Heart left ventricle (tissue), 16 donors: ENCODE measurements at regions not wholly inside any gene's neighbourhood (a gene's known extent, or its start where the extent isn't known, plus 50 kb on each side); places are given as distances from the start of the nearest gene placed in this dataset.

Experiments used
- ATAC-seq, 4 donors: fragments of 200-7000 bp; cut with Tn5 transposase; one replicate each; pipeline ENCODE4 v1.9.1; 2020 to 2022; ENCODE audit warnings: moderate library complexity in 4 of 4, mild to moderate bottlenecking in 3 of 4, moderate number of reproducible peaks in 1 of 4
- DNase-seq, 5 donors: peaks; one replicate each; pipeline ENCODE4 v3.0.0-alpha.2; 2020
- H3K27ac ChIP-seq, 12 donors: fragments of 200-600 bp; sonication (generic) in 4 of 12; one replicate each; pipeline versions ENCODE4 v1.5.0 to v1.8.0; 2016 to 2022; ENCODE audit warnings: mild to moderate bottlenecking in 2 of 12
- H3K27me3 ChIP-seq, 9 donors: fragments of 200-600 bp; sonication (generic) in 2 of 9; one replicate each; pipeline versions ENCODE4 v1.5.1 to v1.8.0; 2016 to 2022; ENCODE audit warnings: mild to moderate bottlenecking in 3 of 9
- H3K36me3 ChIP-seq, 9 donors: fragments of 200-600 bp; sonication (generic) in 2 of 9; one replicate each; pipeline versions ENCODE4 v1.5.0 to v1.8.0; 2018 to 2022; ENCODE audit warnings: mild to moderate bottlenecking in 2 of 9
- H3K4me1 ChIP-seq, 12 donors: fragments of 200-600 bp; sonication (generic) in 4 of 12; one replicate each; pipeline versions ENCODE4 v1.5.0 to v1.8.0; 2016 to 2022; ENCODE audit warnings: mild to moderate bottlenecking in 3 of 12
- H3K4me3 ChIP-seq, 12 donors: fragments of 200-600 bp; sonication (generic) in 4 of 12; one replicate each; pipeline versions ENCODE4 v1.5.0 to v1.8.0; 2017 to 2022; ENCODE audit warnings: mild to moderate bottlenecking in 9 of 12, moderate library complexity in 4 of 12
- H3K9me3 ChIP-seq, 12 donors: fragments of 200-600 bp; sonication (generic) in 4 of 12; one replicate each; pipeline versions ENCODE4 v1.5.0 to v1.8.0; 2016 to 2022; ENCODE audit warnings: mild to moderate bottlenecking in 1 of 12
- POLR2A ChIP-seq, 2 donors: fragments of 450-650 bp; IDR thresholded peaks; one replicate each; pipeline ENCODE4 v1.6.1; 2017; ENCODE audit warnings: antibody characterized with exemption in 2 of 2, mild to moderate bottlenecking in 2 of 2, moderate library complexity in 2 of 2
- WGBS, 4 donors: extraction: QIAGEN DNeasy Blood & Tissue Kit in 2 of 4; methylation state at CpG; one replicate each; pipeline versions ENCODE4 v1.1.5 to v1.1.7; 2013 to 2018; 5-methylcytosine and 5-hydroxymethylcytosine counted together
- intact Hi-C, 10 donors: fragments of 100-400 bp; cut with DNase I; formaldehyde crosslinking; loops; one replicate each; pipeline versions ENCODE4 v1.11.1 to v1.14.2; 2022
- TF ChIP-seq, protein P1 (sequence below), 12 donors: fragments of 200-600 bp; sonication (generic) in 4 of 12; IDR thresholded peaks; one replicate each; pipeline versions ENCODE4 v1.5.0 to v1.8.0; 2018 to 2022; ENCODE audit warnings: antibody characterized with exemption in 12 of 12, mild to moderate bottlenecking in 5 of 12
- donor health status: ischemic (EF 13 %, LVEDD 7.1; RV severe dilation, severe dysfunction).
- donor health status: healthy with polysubstance abuse.
- donor health status: DM: no; HTN: yes; CAD: no.
- donor health status: DM: no; HTN: no; CAD: no.
- donor health status: ischemic (EF 25% LVEDD 6.9; RV normal size, moderate dysfunction).
- donor health status: ischemic (EF 25% LVEDD 5.7; RV mildly dilated, moderate dysfunction).
- donor health status: healthy.
- donor health status: DM: yes; HTN: yes; CAD: no.
- donor health status: ischemic (EF 35%, LVEDD 5.7; RV mildly dilated, moderate dysfunction).
- donor health status: nonischemic (EF 11% LVEDD 7.7; RV severe dilation, severe dysfunction).
- donor health status: DM: yes; HTN: yes; CAD: no.
- donor health status: PGD.
- donor health status: ischemic (EF 29% LVEDD 5.4; RV normal size, mild dysfunction).
- donor health status: nonischemic (EF 23%, LVEDD 6.1; RV moderate dilation, normal function).

GRCh38 chr12:13718271-13718670 lies 263.1 kb downstream of the GRIN2B start:
- no peak for DNase-seq
- Histone ChIP-seq H3K4me3 (no peak overlapping the region), H3K4me1 (no peaks in the 10 kb centered on the region), H3K36me3 (no peaks in the 10 kb centered on the region), H3K27ac (no peak overlapping the region), H3K27me3 (peaks cover 0 to 12% (median 0%) of the 10 kb centered on the region in 9 donors), H3K9me3 (no peaks in the 10 kb centered on the region)
- no peak for ATAC-seq
- intact Hi-C loops, result no loop called here
- WGBS, 4 donors, result 64 to 76% (median 67%) methylated on average over 5 of the region's 5 CpGs
- TF ChIP-seq, protein P1, sequence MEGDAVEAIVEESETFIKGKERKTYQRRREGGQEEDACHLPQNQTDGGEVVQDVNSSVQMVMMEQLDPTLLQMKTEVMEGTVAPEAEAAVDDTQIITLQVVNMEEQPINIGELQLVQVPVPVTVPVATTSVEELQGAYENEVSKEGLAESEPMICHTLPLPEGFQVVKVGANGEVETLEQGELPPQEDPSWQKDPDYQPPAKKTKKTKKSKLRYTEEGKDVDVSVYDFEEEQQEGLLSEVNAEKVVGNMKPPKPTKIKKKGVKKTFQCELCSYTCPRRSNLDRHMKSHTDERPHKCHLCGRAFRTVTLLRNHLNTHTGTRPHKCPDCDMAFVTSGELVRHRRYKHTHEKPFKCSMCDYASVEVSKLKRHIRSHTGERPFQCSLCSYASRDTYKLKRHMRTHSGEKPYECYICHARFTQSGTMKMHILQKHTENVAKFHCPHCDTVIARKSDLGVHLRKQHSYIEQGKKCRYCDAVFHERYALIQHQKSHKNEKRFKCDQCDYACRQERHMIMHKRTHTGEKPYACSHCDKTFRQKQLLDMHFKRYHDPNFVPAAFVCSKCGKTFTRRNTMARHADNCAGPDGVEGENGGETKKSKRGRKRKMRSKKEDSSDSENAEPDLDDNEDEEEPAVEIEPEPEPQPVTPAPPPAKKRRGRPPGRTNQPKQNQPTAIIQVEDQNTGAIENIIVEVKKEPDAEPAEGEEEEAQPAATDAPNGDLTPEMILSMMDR (IDR thresholded peaks at IDR 0.05), result no peak
- no peak for TF ChIP-seq POLR2A (IDR thresholded peaks at IDR 0.05)

DNA sequence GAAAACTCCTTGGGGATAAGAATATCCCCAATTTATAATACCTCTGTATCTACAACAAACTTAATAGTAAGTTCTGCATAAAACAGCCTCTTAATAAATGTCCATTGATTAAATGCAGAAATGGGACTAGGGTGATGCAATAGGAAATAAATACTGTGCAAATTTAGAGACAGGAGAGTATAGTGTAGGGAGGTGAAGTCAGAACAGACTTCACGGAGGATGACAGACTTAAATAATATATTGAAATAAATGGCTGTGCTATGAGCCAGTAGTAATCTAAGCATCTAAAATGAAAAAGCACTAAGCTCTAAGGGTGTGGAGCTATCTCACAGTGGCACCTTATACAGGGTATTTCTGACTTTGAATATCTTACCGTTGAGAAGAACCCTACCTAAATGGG lies 265.3 kb downstream of the GRIN2B start:
- no peak overlapping the region for H3K27ac ChIP-seq
- H3K36me3 ChIP-seq, result no peaks in the 10 kb centered on the region
- WGBS, 4 donors, result 85 to 90% (median 88%) methylated on average over 2 of the region's 2 CpGs
- peaks cover 0 to 4% (median 0%) of the 10 kb centered on the region in 12 donors for H3K9me3 ChIP-seq
- intact Hi-C loops, result no loop called here
- DNase-seq (no peak), ATAC-seq (no peak)
- peaks cover 0 to 9% (median 0%) of the 10 kb centered on the region in 9 donors for H3K27me3 ChIP-seq
- no peaks in the 10 kb centered on the region for H3K4me1 ChIP-seq
- TF ChIP-seq POLR2A (IDR thresholded peaks at IDR 0.05), result no peak
- TF ChIP-seq, protein P1 (IDR thresholded peaks at IDR 0.05), result no peak
- no peak overlapping the region for H3K4me3 ChIP-seq

- H3K4me3 ChIP-seq, result no peak overlapping the region
- no peak for ATAC-seq
- intact Hi-C loops, result no loop called here
- peaks cover 0 to 4% (median 0%) of the 10 kb centered on the region in 12 donors for H3K9me3 ChIP-seq
- no peak overlapping the region for H3K27ac ChIP-seq
- peaks cover 0 to 7% (median 0%) of the 10 kb centered on the region in 9 donors for H3K27me3 ChIP-seq
- TF ChIP-seq, protein P1 (IDR thresholded peaks at IDR 0.05), result no peak
- TF ChIP-seq POLR2A (IDR thresholded peaks at IDR 0.05), result no peak
- no peaks in the 10 kb centered on the region for H3K36me3 ChIP-seq
- no peak for DNase-seq
- 45 to 65% (median 55%) methylated on average over 4 of the region's 4 CpGs for WGBS, 4 donors
- H3K4me1 ChIP-seq, result no peaks in the 10 kb centered on the region
These were observed 267.6 kb downstream of the GRIN2B start for GRCh38 chr12:13713556-13714410.

GRCh38 chr12:13707829-13708228 lies 273.6 kb downstream of the GRIN2B start:
- Histone ChIP-seq H3K27ac (no peak overlapping the region), H3K36me3 (no peaks in the 10 kb centered on the region), H3K4me3 (no peak overlapping the region), H3K9me3 (peaks cover 0 to 1% (median 0%) of the 10 kb centered on the region in 12 donors), H3K4me1 (no peaks in the 10 kb centered on the region), H3K27me3 (peaks cover 0 to 7% (median 0%) of the 10 kb centered on the region in 9 donors)
- ATAC-seq (no peak), DNase-seq (no peak)
- TF ChIP-seq, protein P1 (IDR thresholded peaks at IDR 0.05), result no peak
- TF ChIP-seq POLR2A (IDR thresholded peaks at IDR 0.05), result no peak
- intact Hi-C loops, result no loop called here
- 88 to 94% (median 91%) methylated on average over 1 of the region's 1 CpG for WGBS, 4 donors
